OCI-LY7 (cell line): ENCODE measurements at regions not wholly inside any gene's neighbourhood (a gene's known extent, or its start where the extent isn't known, plus 50 kb on each side); places are given as distances from the start of the nearest gene placed in this dataset.

Experiments
- BruUV-seq: library from RNA; stranded (reverse); fragments of 400-500 nt; replicated peaks from 2 replicates; lab custom pipeline; 2021; lab: Mats Ljungman, UMichigan
- CTCF ChIA-PET: fragments of 300-600 bp; sonication (Branson Sonifier 250); formaldehyde crosslinking; loops from one replicate; lab custom pipeline; 2022; ENCODE audit warnings: antibody characterized with exemption; ENCODE audit not compliant: unreplicated experiment; lab: Charles Lee
- POLR2A ChIA-PET: fragments of 300-600 bp; sonication (Branson Sonifier 250); formaldehyde crosslinking; loops from one replicate; lab custom pipeline; 2022; ENCODE audit warnings: antibody characterized with exemption; lab: Charles Lee
- DNase-seq: peaks from one replicate; pipeline ENCODE4 v3.0.0-alpha.2; 2015; ENCODE audit warnings: low spot score
- H2AFZ ChIP-seq: fragments of 200-600 bp; sonication (generic), shearing (Covaris generic); 2 replicates; pipeline ENCODE4 v1.6.1; 2014; ENCODE audit warnings: mild to moderate bottlenecking, antibody characterized with exemption, low read length, moderate library complexity
- H3K27ac ChIP-seq: fragments of 200-600 bp; sonication (generic); 2 replicates; pipeline ENCODE4 v1.5.1; 2014; ENCODE audit warnings: mixed run types, low read depth, mild to moderate bottlenecking, moderate library complexity, low read length, inconsistent platforms; ENCODE audit not compliant: poor library complexity, severe bottlenecking
- H3K36me3 ChIP-seq: fragments of 200-600 bp; sonication (generic); 2 replicates; pipeline ENCODE4 v1.6.1; 2014; ENCODE audit warnings: mild to moderate bottlenecking, antibody characterized with exemption, low read length, moderate library complexity, mixed read lengths; ENCODE audit not compliant: insufficient read depth
- H3K4me1 ChIP-seq: fragments of 200-600 bp; sonication (generic); 2 replicates; pipeline ENCODE4 v1.5.1; 2014; ENCODE audit warnings: mild to moderate bottlenecking, low read length; ENCODE audit not compliant: insufficient read depth, poor library complexity, severe bottlenecking
- H3K4me2 ChIP-seq: fragments of 200-600 bp; sonication (generic); 2 replicates; pipeline ENCODE4 v1.6.1; 2014; ENCODE audit warnings: mild to moderate bottlenecking, low read length
- H3K4me3 ChIP-seq: fragments of 200-600 bp; sonication (generic); 2 replicates; pipeline ENCODE4 v1.5.1; 2014; ENCODE audit warnings: mild to moderate bottlenecking, low read depth, low read length; ENCODE audit not compliant: poor library complexity, severe bottlenecking
- H3K79me2 ChIP-seq: fragments of 200-600 bp; sonication (generic); 2 replicates; pipeline ENCODE4 v1.6.1; 2016; ENCODE audit warnings: low read depth, mild to moderate bottlenecking, low read length, moderate library complexity, mixed read lengths; ENCODE audit not compliant: insufficient read depth
- H3K9me2 ChIP-seq: fragments of 200-600 bp; sonication (generic); 2 replicates; pipeline ENCODE4 v1.6.1; 2016; ENCODE audit warnings: mild to moderate bottlenecking, low read length, mixed read lengths; ENCODE audit not compliant: insufficient read depth
- H3K9me3 ChIP-seq: fragments of 200-600 bp; sonication (generic); 2 replicates; pipeline ENCODE4 v1.6.1; 2014; ENCODE audit warnings: mild to moderate bottlenecking, mixed run types, low read length, mixed read lengths
- H4K20me1 ChIP-seq: fragments of 200-600 bp; sonication (generic); 2 replicates; pipeline ENCODE4 v1.6.1; 2014; ENCODE audit warnings: mild to moderate bottlenecking, antibody characterized with exemption, low read length, moderate library complexity, mixed read lengths; ENCODE audit not compliant: insufficient read depth
- CTCF ChIP-seq: fragments of 200-600 bp; sonication (generic); conservative IDR thresholded peaks from 2 replicates; pipeline ENCODE4 v1.5.1; 2014; ENCODE audit warnings: mild to moderate bottlenecking, antibody characterized with exemption, low read length, moderate library complexity, mixed read lengths
- EZH2phosphoT487 ChIP-seq: fragments of 200-600 bp; sonication (generic); IDR thresholded peaks from 2 replicates; pipeline ENCODE4 v1.6.1; 2018; ENCODE audit warnings: low read depth, borderline replicate concordance, mild to moderate bottlenecking, mixed run types, antibody characterized with exemption, low read length, moderate library complexity, mixed read lengths
- intact Hi-C: fragments of 100-400 bp; cut with micrococcal nuclease; formaldehyde crosslinking; loops from one replicate; pipeline ENCODE4 v1.10.0; 2022; ENCODE audit not compliant: unreplicated experiment

- Histone ChIP-seq H3K4me3 (no peak overlapping the region), H3K9me2 (no peaks in the 10 kb centered on the region), H4K20me1 (no peaks in the 10 kb centered on the region), H3K27ac (no peak overlapping the region), H2AFZ (no peak overlapping the region), H3K4me2 (no peak overlapping the region), H3K4me1 (no peaks in the 10 kb centered on the region), H3K36me3 (no peaks in the 10 kb centered on the region), H3K9me3 (no peaks in the 10 kb centered on the region), H3K79me2 (no peaks in the 10 kb centered on the region)
- TF ChIP-seq EZH2phosphoT487 (no peak), CTCF (no peak)
- no TSS peak for BruUV-seq
- ChIA-PET POLR2A (no interaction called here), CTCF (no interaction called here)
- DNase-seq = no peak
- intact Hi-C loops = no loop called here
Observed at GRCh38 chr11:70610566-70611565, 212.5 kb downstream of the CTTN start.

DNA sequence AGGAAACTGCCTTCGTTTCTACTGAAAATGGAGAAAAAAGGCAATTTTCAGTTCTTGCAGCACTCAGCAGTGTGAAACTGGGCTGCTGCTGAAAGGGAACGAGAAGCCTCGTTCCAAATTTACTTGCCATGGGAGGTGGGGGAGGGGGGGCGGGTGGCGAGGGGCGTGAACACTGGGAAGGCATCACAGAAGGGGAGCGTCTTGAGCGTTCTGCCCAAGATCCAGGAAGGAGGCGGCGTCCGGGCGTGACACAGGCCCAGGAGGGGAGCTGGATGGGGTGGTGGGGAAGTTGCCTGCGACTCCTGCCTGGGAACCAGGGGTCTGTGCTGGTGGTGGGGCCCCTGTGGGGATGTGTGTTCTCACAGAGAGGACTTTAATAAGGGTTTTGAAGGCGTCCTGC lies 213.5 kb downstream of the CTTN start:
- DNase-seq = no peak
- Histone ChIP-seq H3K9me2 (no peaks in the 10 kb centered on the region), H2AFZ (no peak overlapping the region), H3K4me3 (no peak overlapping the region), H3K9me3 (no peaks in the 10 kb centered on the region), H3K4me1 (no peaks in the 10 kb centered on the region), H3K36me3 (no peaks in the 10 kb centered on the region), H4K20me1 (no peaks in the 10 kb centered on the region), H3K79me2 (no peaks in the 10 kb centered on the region), H3K27ac (no peak overlapping the region), H3K4me2 (no peak overlapping the region)
- no TSS peak for BruUV-seq
- ChIA-PET POLR2A (interaction anchor here (0.6 kb wide), 1 partner anchor 16 kb away, joined by 3 read pairs; no protein-coding TSS in a partner anchor), CTCF (no interaction called here)
- intact Hi-C loops = no loop called here
- TF ChIP-seq CTCF = no peak
- no peak for TF ChIP-seq EZH2phosphoT487
